ENCODE measurements at regions not wholly inside any gene's neighbourhood (a gene's known extent, or its start where the extent isn't known, plus 50 kb on each side); places are given as distances from the start of the nearest gene placed in this dataset.

DNA sequence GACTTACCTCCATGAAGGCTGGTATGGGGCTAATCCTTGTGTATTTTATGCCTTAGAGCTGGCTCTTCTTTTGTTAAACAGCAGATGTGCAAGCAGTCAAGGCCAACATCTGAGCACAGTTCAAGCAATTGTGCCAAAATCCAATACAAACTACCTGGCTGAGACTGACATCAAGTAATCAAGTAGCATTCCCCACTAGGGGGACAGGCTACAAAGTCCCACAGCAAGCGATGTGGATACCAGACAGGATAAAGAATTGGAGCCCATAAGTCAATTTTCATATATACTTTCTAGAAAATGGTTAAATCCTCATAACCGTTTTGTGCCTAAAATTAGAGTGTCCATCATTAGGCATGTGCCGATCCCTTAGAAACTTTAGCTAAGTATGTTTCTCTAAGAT lies 675.8 kb downstream of the DIAPH3 start:
- no peak overlapping the region for H3K27ac Mint-ChIP-seq
- peaks cover 4% of the 10 kb centered on the region; the same call in 1 of the 3 replicates for H3K9me3 Mint-ChIP-seq
- H3K27me3 ChIP-seq (ENCODE audit: insufficient read depth): no peaks in the 10 kb centered on the region

GRCh38 chr13:59488436-59488835 lies 675.3 kb downstream of the DIAPH3 start:
- Mint-ChIP-seq H3K4me3 (no peak overlapping the region), H3K4me1 (peaks cover 16% of the 10 kb centered on the region), H3K27me3 (ENCODE audit: insufficient read depth, low read depth, poor library complexity) (no peaks in the 10 kb centered on the region), H3K27ac (no peak overlapping the region), H3K9me3 (peaks cover 4% of the 10 kb centered on the region; the same call in 1 of the 3 replicates), H3K36me3 (ENCODE audit: low read depth) (peaks cover 8% of the 10 kb centered on the region)
- Histone ChIP-seq H2AFZ (no peak overlapping the region), H3K4me3 (no peak overlapping the region), H3K36me3 (ENCODE audit: insufficient read depth) (no peaks in the 10 kb centered on the region), H3K27me3 (ENCODE audit: insufficient read depth) (no peaks in the 10 kb centered on the region), H3F3A (replicated peaks; ENCODE audit: low read depth) (no peaks in the 10 kb centered on the region), H3K79me2 (replicated peaks; ENCODE audit: insufficient read depth) (no peaks in the 10 kb centered on the region), H3K4me1 (ENCODE audit: insufficient read depth) (peaks cover 13% of the 10 kb centered on the region), H4K20me1 (replicated peaks; ENCODE audit: insufficient read depth) (no peaks in the 10 kb centered on the region), H3K9me2 (ENCODE audit: insufficient read depth) (peaks cover 11% of the 10 kb centered on the region; the same call in 1 of the 2 replicates), H3K27ac (ENCODE audit: low read depth) (no peak overlapping the region), H3K4me2 (no peak overlapping the region)
- ATAC-seq: no peak
- no peak for DNase-seq (ENCODE audit: low spot score)
- no peak for TF ChIP-seq STAT1 (IDR thresholded peaks at IDR 0.05; ENCODE audit: unreplicated experiment)
- TF ChIP-seq POLR2AphosphoS5 (IDR thresholded peaks at IDR 0.05; ENCODE audit: low read depth): no peak
- TF ChIP-seq CTCF (conservative IDR thresholded peaks at IDR 0.05; ENCODE audit: low read depth in 2 of 2): no peak
- no peak for TF ChIP-seq EZH2phosphoT487 (IDR thresholded peaks at IDR 0.05; ENCODE audit: unreplicated experiment)
- no peak for TF ChIP-seq EZH2 (IDR thresholded peaks at IDR 0.05; ENCODE audit: low read depth, unreplicated experiment)
- no peak for TF ChIP-seq JUNB (IDR thresholded peaks at IDR 0.05; ENCODE audit: unreplicated experiment)
- no peak for TF ChIP-seq CREB1 (CRISPR knock-in tag; IDR thresholded peaks at IDR 0.05; ENCODE audit: low read depth)
- no peak for TF ChIP-seq ETS1 (IDR thresholded peaks at IDR 0.05)

More for the DNA sequence above, 675.8 kb downstream of the DIAPH3 start:
- Histone ChIP-seq H4K20me1 (replicated peaks; ENCODE audit: insufficient read depth) (no peaks in the 10 kb centered on the region), H2AFZ (no peak overlapping the region), H3F3A (replicated peaks; ENCODE audit: low read depth) (no peaks in the 10 kb centered on the region), H3K79me2 (replicated peaks; ENCODE audit: insufficient read depth) (no peaks in the 10 kb centered on the region), H3K9me2 (ENCODE audit: insufficient read depth) (peaks cover 11% of the 10 kb centered on the region; the same call in 1 of the 2 replicates), H3K36me3 (ENCODE audit: insufficient read depth) (no peaks in the 10 kb centered on the region), H3K4me2 (no peak overlapping the region), H3K27ac (ENCODE audit: low read depth) (no peak overlapping the region), H3K4me3 (no peak overlapping the region), H3K4me1 (ENCODE audit: insufficient read depth) (peaks cover 19% of the 10 kb centered on the region)
- DNase-seq (ENCODE audit: low spot score) (no peak), ATAC-seq (no peak)
- no peak for TF ChIP-seq POLR2AphosphoS5 (IDR thresholded peaks at IDR 0.05; ENCODE audit: low read depth)
- TF ChIP-seq CTCF (conservative IDR thresholded peaks at IDR 0.05; ENCODE audit: low read depth in 2 of 2): peak; percentile 25 to 39; a peak in 3 of 4 replicates
- Mint-ChIP-seq H3K27me3 (ENCODE audit: insufficient read depth, low read depth, poor library complexity) (no peaks in the 10 kb centered on the region), H3K4me3 (no peak overlapping the region), H3K36me3 (ENCODE audit: low read depth) (peaks cover 8% of the 10 kb centered on the region), H3K4me1 (peaks cover 20% of the 10 kb centered on the region)

All from GM23338 (cell line).